CD14-positive monocyte (primary cell): ENCODE measurements at regions not wholly inside any gene's neighbourhood (a gene's known extent, or its start where the extent isn't known, plus 50 kb on each side); places are given as distances from the start of the nearest gene placed in this dataset.

Experiments
- DNase-seq, 3 donors: peaks; one replicate each; pipeline ENCODE4 v3.0.0-alpha.2; 2011 to 2022
- H2AFZ ChIP-seq: 2 replicates; pipeline ENCODE4 v1.6.0; 2012; ENCODE audit warnings: mild to moderate bottlenecking, low read depth, low read length, inconsistent platforms; ENCODE audit not compliant: insufficient read depth, poor library complexity, severe bottlenecking
- H3K27ac ChIP-seq, 2 donors: 1 replicate in 1 of 2; 2 replicates in 1 of 2; pipeline ENCODE4 v1.5.1; 2012 to 2013; ENCODE audit warnings: low read length in 2 of 2, control low read depth in 1 of 2, inconsistent platforms in 1 of 2, low read depth in 1 of 2, mild to moderate bottlenecking in 1 of 2
- H3K27me3 ChIP-seq, 2 donors: one replicate each; pipeline versions ENCODE4 v1.6.0 to v1.6.1; 2011 to 2013; ENCODE audit warnings: low read length in 2 of 2; ENCODE audit not compliant: control insufficient read depth in 2 of 2, insufficient read depth in 2 of 2
- H3K36me3 ChIP-seq, 2 donors: replicated peaks in 1 of 2; 1 replicate in 1 of 2; 2 replicates in 1 of 2; pipeline versions ENCODE4 v1.5.1 to v1.6.1; 2012 to 2013; ENCODE audit warnings: low read length in 2 of 2, control low read depth in 1 of 2, inconsistent platforms in 1 of 2, mild to moderate bottlenecking in 1 of 2; ENCODE audit not compliant: insufficient read depth in 2 of 2, control insufficient read depth in 1 of 2
- H3K4me1 ChIP-seq, 2 donors: 1 replicate in 1 of 2; 2 replicates in 1 of 2; pipeline versions ENCODE4 v1.5.1 to v1.6.1; 2012 to 2013; ENCODE audit warnings: low read length in 2 of 2, control low read depth in 1 of 2, inconsistent platforms in 1 of 2, mild to moderate bottlenecking in 1 of 2, moderate library complexity in 1 of 2; ENCODE audit not compliant: insufficient read depth in 2 of 2, control insufficient read depth in 1 of 2
- H3K4me2 ChIP-seq: replicated peaks from 2 replicates; pipeline ENCODE3; 2012; ENCODE audit warnings: low read length, moderate library complexity, mild to moderate bottlenecking; ENCODE audit not compliant: poor library complexity, severe bottlenecking; ENCODE audit errors: extremely low read depth
- H3K4me3 ChIP-seq, 3 experiments: fragments of 200-600 bp in 1 of 3; sonication (generic) in 1 of 3; replicated peaks in 1 of 3; 1 replicate in 2 of 3; 2 replicates in 1 of 3; pipeline ENCODE4 v1.5.1; 2011 to 2013; ENCODE audit warnings: low read length in 3 of 3, mild to moderate bottlenecking in 3 of 3, control low read depth in 2 of 3, low read depth in 2 of 3, inconsistent platforms in 1 of 3, moderate library complexity in 1 of 3
- H3K79me2 ChIP-seq: 2 replicates; pipeline ENCODE4 v1.6.0; 2012; ENCODE audit warnings: mild to moderate bottlenecking, control low read depth, inconsistent platforms, low read length, moderate library complexity; ENCODE audit not compliant: insufficient read depth
- H3K9ac ChIP-seq: 2 replicates; pipeline ENCODE4 v1.6.0; 2017; ENCODE audit warnings: low read length, mild to moderate bottlenecking; ENCODE audit not compliant: insufficient read depth, poor library complexity, severe bottlenecking
- H3K9me3 ChIP-seq, 2 donors: replicated peaks in 1 of 2; 1 replicate in 1 of 2; 2 replicates in 1 of 2; pipeline versions ENCODE4 v1.5.1 to v1.6.1; 2012 to 2013; ENCODE audit warnings: low read length in 2 of 2, control low read depth in 1 of 2; ENCODE audit not compliant: control insufficient read depth in 1 of 2, insufficient read depth in 1 of 2
- H4K20me1 ChIP-seq: 2 replicates; pipeline ENCODE4 v1.6.0; 2012; ENCODE audit warnings: mild to moderate bottlenecking, low read length, control low read depth, moderate library complexity; ENCODE audit not compliant: insufficient read depth
- H3K27ac Mint-ChIP-seq, 7 donors: one replicate each; pipeline ENCODE4 v1.8.0; 2020; ENCODE audit warnings: mild to moderate bottlenecking in 7 of 7, mixed read lengths in 7 of 7, moderate library complexity in 6 of 7, inconsistent platforms in 2 of 7
- H3K27me3 Mint-ChIP-seq, 3 donors: one replicate each; pipeline ENCODE4 v1.8.0; 2021 to 2022; ENCODE audit warnings: low read depth in 3 of 3, mild to moderate bottlenecking in 3 of 3, mixed read lengths in 3 of 3, moderate library complexity in 3 of 3, inconsistent platforms in 1 of 3
- H3K36me3 Mint-ChIP-seq, 2 donors: one replicate each; pipeline ENCODE4 v1.8.0; 2020; ENCODE audit warnings: mixed read lengths in 2 of 2, inconsistent platforms in 1 of 2, mild to moderate bottlenecking in 1 of 2
- H3K4me1 Mint-ChIP-seq: one replicate; pipeline ENCODE4 v1.8.0; 2020; ENCODE audit warnings: mild to moderate bottlenecking, mixed read lengths
- H3K4me3 Mint-ChIP-seq, 2 donors: one replicate each; pipeline ENCODE4 v1.8.0; 2020; ENCODE audit warnings: mild to moderate bottlenecking in 2 of 2, mixed read lengths in 2 of 2, moderate library complexity in 1 of 2
- H3K9me3 Mint-ChIP-seq, 7 donors: one replicate each; pipeline ENCODE4 v1.8.0; 2020 to 2022; ENCODE audit warnings: mixed read lengths in 7 of 7, mild to moderate bottlenecking in 6 of 7, moderate library complexity in 6 of 7, inconsistent platforms in 2 of 7
- WGBS: methylation state at CpG from one replicate; pipeline ENCODE4 v1.1.5; 2013; ENCODE audit warnings: missing lambda C conversion rate; ENCODE audit not compliant: insufficient coverage; 5-methylcytosine and 5-hydroxymethylcytosine counted together
- intact Hi-C, 2 donors: fragments of 100-400 bp; cut with micrococcal nuclease; formaldehyde crosslinking; loops; one replicate each; pipeline versions ENCODE4 v1.15.0 to v1.15.1; 2023
- TF ChIP-seq, protein P1 (sequence below): fragments of 200-600 bp; IDR thresholded peaks from one replicate; pipeline ENCODE4 v1.8.0; 2022; ENCODE audit warnings: antibody characterized with exemption, mild to moderate bottlenecking

DNA sequence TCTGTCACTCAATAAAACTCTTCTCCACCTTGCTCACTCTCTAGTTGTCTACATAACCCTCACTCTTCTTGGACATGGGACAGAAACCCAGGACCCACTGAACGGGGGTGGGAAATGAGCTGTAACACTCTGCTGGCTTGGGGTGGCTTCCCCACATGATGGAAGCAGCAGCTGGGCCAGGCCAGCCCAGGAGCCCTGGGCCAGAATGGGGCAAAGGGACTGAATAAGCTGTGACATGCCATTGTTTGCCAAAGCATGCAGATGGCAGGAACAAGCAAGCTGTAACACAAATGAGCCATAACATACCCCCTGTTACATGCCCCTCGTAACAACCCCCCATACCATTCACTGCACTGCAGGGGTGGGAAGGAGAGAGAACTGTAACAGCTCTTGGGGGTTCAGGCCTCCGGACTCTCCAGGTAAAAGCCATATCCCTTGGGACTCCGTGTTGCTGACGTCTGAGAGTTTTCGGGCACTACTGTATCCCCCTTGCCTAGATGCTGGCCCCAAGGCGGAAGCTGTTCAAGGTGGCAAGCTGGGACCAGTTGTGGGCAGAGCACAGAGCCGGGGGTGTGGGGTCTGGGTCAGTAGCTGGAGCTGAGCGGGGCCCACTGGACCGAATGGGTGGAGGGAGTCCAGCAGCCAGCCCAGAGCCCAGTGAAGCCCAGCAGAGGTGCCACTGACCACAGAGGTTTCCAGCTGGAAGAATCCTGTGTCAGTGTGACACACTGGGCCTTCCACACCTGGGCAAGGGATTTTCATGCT, 56.1 kb upstream of the DMRTB1 start:
- Histone ChIP-seq H3K79me2 (no peaks in the 10 kb centered on the region), H3K36me3 (no peaks in the 10 kb centered on the region), H2AFZ (no peak overlapping the region), H3K4me2 (no peak overlapping the region), H3K4me1 (no peaks in the 10 kb centered on the region), H3K4me3 (no peak overlapping the region), H4K20me1 (no peaks in the 10 kb centered on the region), H3K27ac (no peak overlapping the region), H3K9ac (no peak overlapping the region), H3K9me3 (no peaks in the 10 kb centered on the region), H3K27me3 (no peaks in the 10 kb centered on the region)
- Mint-ChIP-seq H3K27me3 (peaks cover 0 to 13% (median 5%) of the 10 kb centered on the region in 3 donors), H3K4me1 (peaks cover 12% of the 10 kb centered on the region), H3K36me3 (no peaks in the 10 kb centered on the region), H3K4me3 (no peak overlapping the region), H3K27ac (peak overlapping the region in 2 of 7 donors; percentile 1 to 41), H3K9me3 (peaks cover 0 to 3% (median 0%) of the 10 kb centered on the region in 7 donors)
- TF ChIP-seq, protein P1, sequence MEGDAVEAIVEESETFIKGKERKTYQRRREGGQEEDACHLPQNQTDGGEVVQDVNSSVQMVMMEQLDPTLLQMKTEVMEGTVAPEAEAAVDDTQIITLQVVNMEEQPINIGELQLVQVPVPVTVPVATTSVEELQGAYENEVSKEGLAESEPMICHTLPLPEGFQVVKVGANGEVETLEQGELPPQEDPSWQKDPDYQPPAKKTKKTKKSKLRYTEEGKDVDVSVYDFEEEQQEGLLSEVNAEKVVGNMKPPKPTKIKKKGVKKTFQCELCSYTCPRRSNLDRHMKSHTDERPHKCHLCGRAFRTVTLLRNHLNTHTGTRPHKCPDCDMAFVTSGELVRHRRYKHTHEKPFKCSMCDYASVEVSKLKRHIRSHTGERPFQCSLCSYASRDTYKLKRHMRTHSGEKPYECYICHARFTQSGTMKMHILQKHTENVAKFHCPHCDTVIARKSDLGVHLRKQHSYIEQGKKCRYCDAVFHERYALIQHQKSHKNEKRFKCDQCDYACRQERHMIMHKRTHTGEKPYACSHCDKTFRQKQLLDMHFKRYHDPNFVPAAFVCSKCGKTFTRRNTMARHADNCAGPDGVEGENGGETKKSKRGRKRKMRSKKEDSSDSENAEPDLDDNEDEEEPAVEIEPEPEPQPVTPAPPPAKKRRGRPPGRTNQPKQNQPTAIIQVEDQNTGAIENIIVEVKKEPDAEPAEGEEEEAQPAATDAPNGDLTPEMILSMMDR, result no peak
- intact Hi-C loops, result no loop called here
- 95% methylated on average over 6 of the region's 10 CpGs for WGBS
- no peak for DNase-seq

GRCh38 chr1:53405737-53406136, 53.5 kb upstream of the DMRTB1 start:
- H3K9me3 Mint-ChIP-seq, result peaks cover 0 to 3% (median 0%) of the 10 kb centered on the region in 7 donors
- Histone ChIP-seq H4K20me1 (no peaks in the 10 kb centered on the region), H3K79me2 (no peaks in the 10 kb centered on the region), H3K4me3 (no peak overlapping the region), H2AFZ (no peak overlapping the region), H3K9me3 (no peaks in the 10 kb centered on the region), H3K36me3 (no peaks in the 10 kb centered on the region), H3K4me2 (no peak overlapping the region), H3K27ac (no peak overlapping the region), H3K9ac (no peak overlapping the region), H3K27me3 (no peaks in the 10 kb centered on the region), H3K4me1 (no peaks in the 10 kb centered on the region)
- intact Hi-C loops, result no loop called here
- H3K27ac Mint-ChIP-seq, result no peak overlapping the region
- H3K27me3 Mint-ChIP-seq, result peaks cover 0 to 15% (median 5%) of the 10 kb centered on the region in 3 donors
- no peaks in the 10 kb centered on the region for H3K36me3 Mint-ChIP-seq
- H3K4me3 Mint-ChIP-seq, result no peak overlapping the region
- peaks cover 12% of the 10 kb centered on the region for H3K4me1 Mint-ChIP-seq
- no peak for DNase-seq
- WGBS, result 98% methylated on average over 5 of the region's 7 CpGs
- TF ChIP-seq, protein P1, result no peak
